Keratinocyte (primary cell): ENCODE measurements at regions not wholly inside any gene's neighbourhood (a gene's known extent, or its start where the extent isn't known, plus 50 kb on each side); places are given as distances from the start of the nearest gene placed in this dataset.

ENCODE experiments used
- EZH2 ChIP-seq: IDR thresholded peaks from one replicate; pipeline ENCODE4 v1.6.1; 2012; ENCODE audit warnings: inconsistent platforms, mild to moderate bottlenecking, low read length, moderate library complexity
- TF ChIP-seq, protein P1 (sequence below), 3 experiments: IDR thresholded peaks in 1 of 3; conservative IDR thresholded peaks in 1 of 3; optimal IDR thresholded peaks in 1 of 3; 2 replicates in 2 of 3; 3 replicates in 1 of 3; pipeline versions ENCODE3 to v1.5.1; 2011; ENCODE audit warnings: low read length in 3 of 3, mild to moderate bottlenecking in 3 of 3, moderate library complexity in 2 of 3, control low read depth in 1 of 3, inconsistent platforms in 1 of 3; ENCODE audit not compliant: insufficient read depth in 2 of 3; ENCODE audit errors: extremely low read depth in 1 of 3

DNA sequence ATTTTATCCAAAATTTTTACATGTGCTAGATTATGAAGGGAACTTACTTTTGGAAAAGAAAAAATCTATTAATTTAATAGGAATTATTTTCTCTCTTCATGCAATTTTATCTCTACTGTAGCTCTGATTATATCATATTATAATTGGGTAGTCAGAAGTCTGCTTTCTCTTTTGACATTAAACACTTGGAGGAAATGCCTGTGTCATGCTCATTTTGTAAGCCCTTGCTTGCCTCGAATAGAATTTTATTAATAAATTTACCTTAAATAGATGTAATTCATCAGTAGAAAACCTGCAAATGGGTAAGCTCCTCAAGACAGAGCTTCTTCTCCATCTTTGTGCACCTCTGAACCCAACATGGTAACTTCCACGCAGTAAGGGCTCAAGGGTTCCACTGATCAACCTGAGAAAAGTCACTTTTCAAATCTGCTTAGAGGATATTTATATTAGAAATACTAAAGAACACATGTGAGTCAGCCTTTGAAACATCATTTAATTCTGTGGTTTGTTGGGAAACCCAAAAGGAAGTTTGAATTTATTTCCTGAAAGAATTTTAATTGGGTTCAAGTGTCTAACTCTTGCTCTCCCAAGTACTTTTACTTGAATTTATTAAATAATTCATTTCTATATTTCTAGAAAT, 266.0 kb downstream of the ALDH8A1 start:
- TF ChIP-seq, protein P1, sequence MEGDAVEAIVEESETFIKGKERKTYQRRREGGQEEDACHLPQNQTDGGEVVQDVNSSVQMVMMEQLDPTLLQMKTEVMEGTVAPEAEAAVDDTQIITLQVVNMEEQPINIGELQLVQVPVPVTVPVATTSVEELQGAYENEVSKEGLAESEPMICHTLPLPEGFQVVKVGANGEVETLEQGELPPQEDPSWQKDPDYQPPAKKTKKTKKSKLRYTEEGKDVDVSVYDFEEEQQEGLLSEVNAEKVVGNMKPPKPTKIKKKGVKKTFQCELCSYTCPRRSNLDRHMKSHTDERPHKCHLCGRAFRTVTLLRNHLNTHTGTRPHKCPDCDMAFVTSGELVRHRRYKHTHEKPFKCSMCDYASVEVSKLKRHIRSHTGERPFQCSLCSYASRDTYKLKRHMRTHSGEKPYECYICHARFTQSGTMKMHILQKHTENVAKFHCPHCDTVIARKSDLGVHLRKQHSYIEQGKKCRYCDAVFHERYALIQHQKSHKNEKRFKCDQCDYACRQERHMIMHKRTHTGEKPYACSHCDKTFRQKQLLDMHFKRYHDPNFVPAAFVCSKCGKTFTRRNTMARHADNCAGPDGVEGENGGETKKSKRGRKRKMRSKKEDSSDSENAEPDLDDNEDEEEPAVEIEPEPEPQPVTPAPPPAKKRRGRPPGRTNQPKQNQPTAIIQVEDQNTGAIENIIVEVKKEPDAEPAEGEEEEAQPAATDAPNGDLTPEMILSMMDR (optimal IDR thresholded peaks at IDR 0.05 in 1 of 3, IDR thresholded peaks at IDR 0.05 in 1 of 3, conservative IDR thresholded peaks at IDR 0.05 in 1 of 3; ENCODE audit: extremely low read depth in 1 of 3, insufficient read depth in 2 of 3, low read length in 3 of 3): no peak
- no peak for TF ChIP-seq EZH2
